ENCODE measurements at regions not wholly inside any gene's neighbourhood (a gene's known extent, or its start where the extent isn't known, plus 50 kb on each side); places are given as distances from the start of the nearest gene placed in this dataset.

- H3K36me3 Mint-ChIP-seq = no peaks in the 10 kb centered on the region
- no peak overlapping the region for H3K27ac Mint-ChIP-seq
- H3K27me3 Mint-ChIP-seq = peaks cover 0 to 13% of the 10 kb centered on the region in 2 donors
- CTCF ChIA-PET = no interaction called here
- no peaks in the 10 kb centered on the region for H3K4me1 Mint-ChIP-seq
- no peaks in the 10 kb centered on the region for H3K36me3 ChIP-seq (ENCODE audit: control insufficient read depth in 2 of 2, extremely low read depth in 1 of 2, insufficient read depth in 1 of 2, low read length in 1 of 2)
- peaks cover 0 to 3% (median 0%) of the 10 kb centered on the region in 3 donors for H3K9me3 Mint-ChIP-seq
- H3K27me3 ChIP-seq (replicated peaks in 1 of 2; ENCODE audit: control insufficient read depth in 2 of 2, extremely low read depth in 1 of 2, insufficient read depth in 2 of 2, low read length in 1 of 2) = peaks cover 0 to 34% of the 10 kb centered on the region in 2 experiments
- H3K27ac ChIP-seq (ENCODE audit: low read length) = no peak overlapping the region
- ATAC-seq (replicated peaks in 1 of 4) = no peak
- no peaks in the 10 kb centered on the region for H3K9me3 ChIP-seq
- H3K4me3 ChIP-seq (ENCODE audit: control insufficient read depth in 1 of 2, extremely low read depth in 1 of 2, low read length in 1 of 2) = no peak overlapping the region
- no peaks in the 10 kb centered on the region for H3K4me1 ChIP-seq (ENCODE audit: control insufficient read depth in 1 of 2, extremely low read depth in 1 of 2, insufficient read depth in 2 of 2, low read length in 2 of 2)
- DNase-seq = no peak
- H3K4me3 Mint-ChIP-seq = no peak overlapping the region
- POLR2A ChIA-PET = no interaction called here
- 84% methylated on average over 7 of the region's 15 CpGs for WGBS (ENCODE audit: insufficient coverage)
Measured at GRCh38 chr22:49460592-49461281, 366.9 kb downstream of the BRD1 start.

GRCh38 chr22:49460091-49460490 lies 367.6 kb downstream of the BRD1 start:
- Histone ChIP-seq H3K36me3 (ENCODE audit: control insufficient read depth in 2 of 2, extremely low read depth in 1 of 2, insufficient read depth in 1 of 2, low read length in 1 of 2) (no peaks in the 10 kb centered on the region), H3K27ac (ENCODE audit: low read length) (no peak overlapping the region), H3K27me3 (replicated peaks in 1 of 2; ENCODE audit: control insufficient read depth in 2 of 2, extremely low read depth in 1 of 2, insufficient read depth in 2 of 2, low read length in 1 of 2) (peaks cover 0 to 37% of the 10 kb centered on the region in 2 experiments), H3K4me3 (ENCODE audit: control insufficient read depth in 1 of 2, extremely low read depth in 1 of 2, low read length in 1 of 2) (no peak overlapping the region), H3K4me1 (ENCODE audit: control insufficient read depth in 1 of 2, extremely low read depth in 1 of 2, insufficient read depth in 2 of 2, low read length in 2 of 2) (no peaks in the 10 kb centered on the region), H3K9me3 (no peaks in the 10 kb centered on the region)
- Mint-ChIP-seq H3K27me3 (peaks cover 3 to 19% of the 10 kb centered on the region in 2 donors), H3K4me1 (no peaks in the 10 kb centered on the region), H3K9me3 (peaks cover 0 to 3% (median 0%) of the 10 kb centered on the region in 3 donors), H3K27ac (no peak overlapping the region), H3K36me3 (no peaks in the 10 kb centered on the region), H3K4me3 (no peak overlapping the region)
- POLR2A ChIA-PET = no interaction called here
- no CpG with 5 or more reads among the region's 5 CpGs for WGBS (ENCODE audit: insufficient coverage)
- CTCF ChIA-PET = no interaction called here
- no peak for DNase-seq
- no peak for ATAC-seq (replicated peaks in 1 of 4)

DNA sequence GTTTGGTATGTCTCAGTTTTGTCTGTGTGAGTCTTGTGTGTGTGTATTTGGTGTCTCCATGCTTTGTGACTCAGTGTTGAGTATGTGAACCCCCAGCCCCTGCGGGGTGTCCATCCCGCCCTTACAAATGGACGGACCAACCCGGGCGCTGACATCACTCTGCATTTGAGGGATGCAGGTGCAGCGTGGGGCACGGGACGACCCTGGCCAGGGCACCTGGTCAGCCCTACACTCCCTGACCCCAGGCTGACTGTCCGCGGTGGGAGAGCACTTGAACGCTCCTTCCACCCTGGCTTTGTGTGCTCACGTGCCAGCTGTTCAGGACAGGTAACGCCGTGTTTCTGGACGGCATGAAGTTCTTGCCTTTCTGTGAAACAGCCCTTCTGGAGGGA lies 369.0 kb downstream of the BRD1 start:
- no peak overlapping the region for H3K4me3 ChIP-seq (ENCODE audit: control insufficient read depth in 1 of 2, extremely low read depth in 1 of 2, low read length in 1 of 2)
- Mint-ChIP-seq H3K4me1 (no peaks in the 10 kb centered on the region), H3K4me3 (no peak overlapping the region), H3K27ac (no peak overlapping the region), H3K27me3 (peaks cover 3 to 18% of the 10 kb centered on the region in 2 donors), H3K9me3 (peaks cover 0 to 3% (median 0%) of the 10 kb centered on the region in 3 donors), H3K36me3 (no peaks in the 10 kb centered on the region)
- H3K4me1 ChIP-seq (ENCODE audit: control insufficient read depth in 1 of 2, extremely low read depth in 1 of 2, insufficient read depth in 2 of 2, low read length in 2 of 2) = no peaks in the 10 kb centered on the region
- DNase-seq = no peak
- WGBS (ENCODE audit: insufficient coverage) = 92% methylated on average over 15 of the region's 15 CpGs
- peaks cover 0 to 36% of the 10 kb centered on the region in 2 experiments for H3K27me3 ChIP-seq (replicated peaks in 1 of 2; ENCODE audit: control insufficient read depth in 2 of 2, extremely low read depth in 1 of 2, insufficient read depth in 2 of 2, low read length in 1 of 2)
- no peak overlapping the region for H3K27ac ChIP-seq (ENCODE audit: low read length)
- ChIA-PET POLR2A (no interaction called here), CTCF (no interaction called here)
- ATAC-seq (replicated peaks in 1 of 4) = no peak
- H3K9me3 ChIP-seq = no peaks in the 10 kb centered on the region
- no peaks in the 10 kb centered on the region for H3K36me3 ChIP-seq (ENCODE audit: control insufficient read depth in 2 of 2, extremely low read depth in 1 of 2, insufficient read depth in 1 of 2, low read length in 1 of 2)

DNA sequence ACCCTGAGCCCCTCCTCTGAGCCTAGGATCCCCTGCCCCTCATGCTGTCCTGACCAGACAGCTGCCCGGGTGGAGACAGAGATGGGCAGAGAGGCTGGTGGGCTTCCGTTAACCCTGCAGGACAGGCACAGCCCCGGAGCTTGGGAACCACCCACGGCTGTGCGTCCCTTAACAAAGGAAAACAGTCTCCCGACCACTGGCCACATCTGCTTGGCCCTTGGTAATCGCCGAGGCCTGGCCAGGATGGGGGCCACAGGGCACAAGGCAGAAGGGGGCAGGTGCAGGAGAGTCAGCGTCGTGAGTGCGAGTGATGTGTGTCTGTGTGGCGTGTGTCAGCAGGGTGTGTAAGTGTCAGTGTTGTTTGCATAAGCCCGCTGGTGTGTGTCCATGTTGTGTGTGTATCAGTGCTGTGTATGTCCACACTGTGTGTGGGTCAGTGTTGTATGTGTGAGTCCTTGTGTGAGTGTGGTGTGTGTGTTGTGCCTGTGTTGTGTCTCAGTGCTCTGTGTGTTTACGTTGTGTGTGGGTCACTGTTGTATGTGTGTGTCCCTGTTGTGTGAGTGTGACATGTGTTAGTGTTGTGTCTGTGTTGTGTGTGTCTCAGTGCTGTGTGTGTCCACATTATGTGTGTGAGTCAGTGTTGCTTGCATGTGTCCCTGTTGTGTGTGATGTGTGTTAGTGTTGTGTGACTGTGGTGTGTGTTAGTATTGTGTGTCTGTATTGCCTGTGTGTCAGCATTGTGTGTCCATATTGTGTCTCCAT lies 369.5 kb downstream of the BRD1 start:
- H3K27ac Mint-ChIP-seq = no peak overlapping the region
- DNase-seq (no peak), ATAC-seq (replicated peaks in 1 of 4) (no peak)
- ChIA-PET POLR2A (no interaction called here), CTCF (no interaction called here)
- Histone ChIP-seq H3K27me3 (replicated peaks in 1 of 2; ENCODE audit: control insufficient read depth in 2 of 2, extremely low read depth in 1 of 2, insufficient read depth in 2 of 2, low read length in 1 of 2) (peaks cover 0 to 36% of the 10 kb centered on the region in 2 experiments), H3K4me3 (ENCODE audit: control insufficient read depth in 1 of 2, extremely low read depth in 1 of 2, low read length in 1 of 2) (no peak overlapping the region), H3K27ac (ENCODE audit: low read length) (no peak overlapping the region), H3K4me1 (ENCODE audit: control insufficient read depth in 1 of 2, extremely low read depth in 1 of 2, insufficient read depth in 2 of 2, low read length in 2 of 2) (no peaks in the 10 kb centered on the region), H3K9me3 (no peaks in the 10 kb centered on the region), H3K36me3 (ENCODE audit: control insufficient read depth in 2 of 2, extremely low read depth in 1 of 2, insufficient read depth in 1 of 2, low read length in 1 of 2) (no peaks in the 10 kb centered on the region)
- WGBS (ENCODE audit: insufficient coverage) = 85% methylated on average over 14 of the region's 14 CpGs
- no peaks in the 10 kb centered on the region for H3K36me3 Mint-ChIP-seq
- H3K4me1 Mint-ChIP-seq = no peaks in the 10 kb centered on the region
- no peak overlapping the region for H3K4me3 Mint-ChIP-seq
- peaks cover 3 to 17% of the 10 kb centered on the region in 2 donors for H3K27me3 Mint-ChIP-seq
- H3K9me3 Mint-ChIP-seq = peaks cover 0 to 3% (median 0%) of the 10 kb centered on the region in 3 donors

DNA sequence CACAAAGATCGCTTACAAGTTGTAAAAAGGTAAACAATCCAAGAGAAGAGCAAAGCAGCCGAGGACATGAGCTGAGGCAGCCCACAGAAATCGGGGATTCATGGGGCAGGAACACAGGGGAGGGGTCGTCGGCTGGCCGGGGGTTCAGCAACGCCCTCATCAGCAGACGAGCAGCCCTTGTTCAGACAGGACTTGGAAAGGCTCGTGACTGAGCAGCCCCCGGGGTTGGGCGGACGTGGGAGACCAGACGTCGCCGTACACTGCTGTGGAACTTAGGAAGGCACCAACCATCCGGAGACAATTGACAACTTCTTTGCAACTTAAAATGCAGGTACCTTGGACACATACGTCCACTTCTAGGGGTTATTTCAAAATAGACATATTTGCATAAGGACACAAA lies 370.5 kb downstream of the BRD1 start:
- H3K4me1 Mint-ChIP-seq = no peaks in the 10 kb centered on the region
- ChIA-PET POLR2A (no interaction called here), CTCF (no interaction called here)
- ATAC-seq (replicated peaks in 1 of 4) (no peak), DNase-seq (no peak)
- no peaks in the 10 kb centered on the region for H3K4me1 ChIP-seq (ENCODE audit: control insufficient read depth in 1 of 2, extremely low read depth in 1 of 2, insufficient read depth in 2 of 2, low read length in 2 of 2)
- no peak overlapping the region for H3K27ac ChIP-seq (ENCODE audit: low read length)
- H3K36me3 ChIP-seq (ENCODE audit: control insufficient read depth in 2 of 2, extremely low read depth in 1 of 2, insufficient read depth in 1 of 2, low read length in 1 of 2) = no peaks in the 10 kb centered on the region
- peaks cover 3 to 17% of the 10 kb centered on the region in 2 donors for H3K27me3 Mint-ChIP-seq
- no peak overlapping the region for H3K4me3 ChIP-seq (ENCODE audit: control insufficient read depth in 1 of 2, extremely low read depth in 1 of 2, low read length in 1 of 2)
- H3K9me3 ChIP-seq = no peaks in the 10 kb centered on the region
- H3K27me3 ChIP-seq (replicated peaks in 1 of 2; ENCODE audit: control insufficient read depth in 2 of 2, extremely low read depth in 1 of 2, insufficient read depth in 2 of 2, low read length in 1 of 2) = peaks cover 0 to 39% of the 10 kb centered on the region in 2 experiments
- WGBS (ENCODE audit: insufficient coverage) = 67% methylated on average over 16 of the region's 17 CpGs
- no peak overlapping the region for H3K27ac Mint-ChIP-seq
- no peaks in the 10 kb centered on the region for H3K36me3 Mint-ChIP-seq
- peaks cover 0 to 3% (median 0%) of the 10 kb centered on the region in 3 donors for H3K9me3 Mint-ChIP-seq
- H3K4me3 Mint-ChIP-seq = no peak overlapping the region

DNA sequence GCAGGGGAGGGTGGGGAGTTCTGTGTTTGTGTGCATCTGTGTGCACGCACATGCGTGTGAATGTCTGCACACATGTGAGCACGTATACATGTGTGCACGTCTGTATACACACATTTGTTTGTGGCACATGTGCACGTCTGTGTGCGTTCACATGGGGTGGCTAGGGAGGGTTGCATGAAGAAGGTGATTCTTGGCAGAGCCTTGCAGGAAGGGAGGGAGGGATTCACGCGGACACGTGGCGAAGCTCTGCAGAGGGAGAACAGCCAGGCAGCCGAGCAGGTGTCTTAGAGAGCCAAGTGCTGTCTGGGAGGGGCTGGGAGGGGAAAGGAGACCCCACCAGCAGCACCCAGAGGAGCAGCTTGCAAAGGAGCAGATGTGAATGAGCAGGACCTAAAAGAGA lies 372.1 kb downstream of the BRD1 start:
- 64% methylated on average over 11 of the region's 11 CpGs for WGBS (ENCODE audit: insufficient coverage)
- ChIA-PET CTCF (no interaction called here), POLR2A (no interaction called here)
- no peak for ATAC-seq (replicated peaks in 1 of 4)
- DNase-seq = no peak
- Histone ChIP-seq H3K36me3 (ENCODE audit: control insufficient read depth in 2 of 2, extremely low read depth in 1 of 2, insufficient read depth in 1 of 2, low read length in 1 of 2) (no peaks in the 10 kb centered on the region), H3K27me3 (replicated peaks in 1 of 2; ENCODE audit: control insufficient read depth in 2 of 2, extremely low read depth in 1 of 2, insufficient read depth in 2 of 2, low read length in 1 of 2) (peaks cover 0 to 49% of the 10 kb centered on the region in 2 experiments), H3K4me1 (ENCODE audit: control insufficient read depth in 1 of 2, extremely low read depth in 1 of 2, insufficient read depth in 2 of 2, low read length in 2 of 2) (no peaks in the 10 kb centered on the region), H3K4me3 (ENCODE audit: control insufficient read depth in 1 of 2, extremely low read depth in 1 of 2, low read length in 1 of 2) (no peak overlapping the region), H3K27ac (ENCODE audit: low read length) (no peak overlapping the region), H3K9me3 (no peaks in the 10 kb centered on the region)
- Mint-ChIP-seq H3K4me3 (no peak overlapping the region), H3K9me3 (peaks cover 0 to 3% (median 0%) of the 10 kb centered on the region in 3 donors), H3K36me3 (no peaks in the 10 kb centered on the region), H3K27me3 (peaks cover 5 to 18% of the 10 kb centered on the region in 2 donors), H3K4me1 (no peaks in the 10 kb centered on the region), H3K27ac (no peak overlapping the region)

Measured in T-cell (primary cell).